ENCODE measurements at regions not wholly inside any gene's neighbourhood (a gene's known extent, or its start where the extent isn't known, plus 50 kb on each side); places are given as distances from the start of the nearest gene placed in this dataset.

- TF ChIP-seq, protein P1, sequence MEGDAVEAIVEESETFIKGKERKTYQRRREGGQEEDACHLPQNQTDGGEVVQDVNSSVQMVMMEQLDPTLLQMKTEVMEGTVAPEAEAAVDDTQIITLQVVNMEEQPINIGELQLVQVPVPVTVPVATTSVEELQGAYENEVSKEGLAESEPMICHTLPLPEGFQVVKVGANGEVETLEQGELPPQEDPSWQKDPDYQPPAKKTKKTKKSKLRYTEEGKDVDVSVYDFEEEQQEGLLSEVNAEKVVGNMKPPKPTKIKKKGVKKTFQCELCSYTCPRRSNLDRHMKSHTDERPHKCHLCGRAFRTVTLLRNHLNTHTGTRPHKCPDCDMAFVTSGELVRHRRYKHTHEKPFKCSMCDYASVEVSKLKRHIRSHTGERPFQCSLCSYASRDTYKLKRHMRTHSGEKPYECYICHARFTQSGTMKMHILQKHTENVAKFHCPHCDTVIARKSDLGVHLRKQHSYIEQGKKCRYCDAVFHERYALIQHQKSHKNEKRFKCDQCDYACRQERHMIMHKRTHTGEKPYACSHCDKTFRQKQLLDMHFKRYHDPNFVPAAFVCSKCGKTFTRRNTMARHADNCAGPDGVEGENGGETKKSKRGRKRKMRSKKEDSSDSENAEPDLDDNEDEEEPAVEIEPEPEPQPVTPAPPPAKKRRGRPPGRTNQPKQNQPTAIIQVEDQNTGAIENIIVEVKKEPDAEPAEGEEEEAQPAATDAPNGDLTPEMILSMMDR (IDR thresholded peaks at IDR 0.05): no peak
- TF ChIP-seq POLR2A (IDR thresholded peaks at IDR 0.05) (no peak), POLR2AphosphoS5 (IDR thresholded peaks at IDR 0.05) (no peak)
Measured at GRCh38 chr2:49291619-49292018, 137.3 kb upstream of the FSHR start.
